CD4-positive, alpha-beta T cell treated with Interleukin-21 for 1 hour (primary cell): ENCODE measurements at regions not wholly inside any gene's neighbourhood (a gene's known extent, or its start where the extent isn't known, plus 50 kb on each side); places are given as distances from the start of the nearest gene placed in this dataset.

Experiments
- DNase-seq: peaks from one replicate; pipeline ENCODE4 v3.0.0-alpha.2; 2020

GRCh38 chr5:2282034-2282690 lies 399.4 kb upstream of the IRX4 start:
- no peak for DNase-seq

GRCh38 chr5:2281446-2281845 lies 398.7 kb upstream of the IRX4 start:
- no peak for DNase-seq

- no peak for DNase-seq
Observed at GRCh38 chr5:2280318-2280717, 397.6 kb upstream of the IRX4 start.

- no peak for DNase-seq
Observed at GRCh38 chr5:2278825-2279456, 396.2 kb upstream of the IRX4 start.

DNA sequence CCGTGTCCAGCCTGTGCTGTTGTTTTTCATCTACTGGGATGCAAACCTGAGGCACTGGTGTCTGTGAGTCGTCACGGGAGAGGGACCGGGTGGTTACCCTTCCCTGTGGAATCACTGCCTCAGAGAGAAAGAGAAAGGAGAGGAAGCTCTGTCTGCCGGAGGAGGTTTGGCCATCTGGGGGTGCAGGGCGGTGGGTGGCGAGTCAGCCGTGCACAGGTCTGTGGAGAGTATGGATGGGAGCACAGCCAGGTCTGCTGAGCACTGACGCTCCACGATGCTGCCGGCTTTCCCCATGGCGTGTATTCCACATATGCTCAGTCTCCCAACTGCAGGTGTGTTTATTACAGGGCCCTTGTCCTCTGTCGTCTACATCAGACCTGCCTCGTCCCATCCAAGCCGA lies 395.2 kb upstream of the IRX4 start:
- no peak for DNase-seq

- DNase-seq = no peak
Observed at GRCh38 chr5:2276101-2276500, 393.4 kb upstream of the IRX4 start.

DNA sequence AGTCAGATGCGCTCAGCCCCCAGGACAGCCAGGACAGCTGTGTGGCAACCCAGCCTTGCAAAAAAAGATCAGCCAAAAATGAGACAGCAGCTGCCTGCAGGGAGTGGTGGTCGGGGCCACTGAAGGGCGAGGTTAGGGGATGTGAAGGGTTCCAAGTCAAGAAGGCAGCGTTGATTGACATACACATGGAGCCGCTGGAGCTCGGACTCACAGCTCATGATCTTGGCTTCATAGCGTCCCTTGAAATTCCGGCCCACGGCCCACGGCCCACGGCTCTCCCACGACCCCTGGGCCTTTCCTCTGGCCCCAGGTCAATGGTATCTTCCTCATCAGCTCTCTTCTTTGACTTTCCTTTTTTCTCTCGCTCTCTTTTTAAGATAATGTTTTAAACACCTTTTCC lies 390.0 kb upstream of the IRX4 start:
- no peak for DNase-seq

DNA sequence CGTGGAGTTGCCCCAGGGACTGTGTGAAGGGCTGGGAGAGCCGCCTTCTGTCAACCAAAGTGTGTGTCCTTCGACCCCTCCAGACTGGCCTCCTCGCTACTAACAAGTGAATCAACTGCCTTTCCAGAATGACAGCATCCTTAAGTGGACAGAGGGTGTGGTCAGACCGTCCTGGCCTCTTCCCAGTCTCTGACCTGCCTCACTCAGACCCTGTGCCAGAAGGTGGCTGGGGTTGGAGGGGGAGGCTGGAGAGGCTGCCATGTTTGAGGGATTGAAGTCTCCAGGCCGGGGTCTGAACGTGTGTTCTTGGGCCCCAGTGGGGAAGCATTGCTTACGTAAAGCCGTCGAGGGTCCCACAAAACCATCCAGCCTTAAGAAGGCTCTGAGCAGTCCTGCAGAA lies 389.3 kb upstream of the IRX4 start:
- no peak for DNase-seq

- no peak for DNase-seq
Observed at GRCh38 chr5:2271316-2271715, 388.6 kb upstream of the IRX4 start.

GRCh38 chr5:2270467-2270866 lies 387.7 kb upstream of the IRX4 start:
- no peak for DNase-seq

- DNase-seq = no peak
Observed at GRCh38 chr5:2269656-2270055, 386.9 kb upstream of the IRX4 start.

DNA sequence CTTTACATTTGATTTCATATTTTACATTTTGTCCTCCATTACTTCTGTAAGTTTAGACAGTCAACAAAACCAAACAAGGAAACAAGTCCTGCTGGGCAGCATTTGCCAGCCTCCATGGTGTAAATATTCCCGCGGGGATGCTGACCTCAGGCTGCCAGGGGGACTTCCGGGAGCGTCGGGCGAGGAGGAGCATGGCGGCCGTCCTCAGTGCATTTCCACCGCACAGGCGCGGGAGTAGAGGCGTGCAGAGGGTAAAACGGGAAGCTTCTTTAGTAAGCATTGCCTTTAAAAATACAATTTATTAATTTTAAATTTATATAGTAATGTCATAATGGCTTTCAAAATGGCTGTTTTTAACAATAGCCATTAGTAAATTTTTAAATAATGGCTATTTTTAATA lies 385.3 kb upstream of the IRX4 start:
- DNase-seq = no peak

- DNase-seq = no peak
Observed at GRCh38 chr5:2266641-2267240, 384.0 kb upstream of the IRX4 start.

DNA sequence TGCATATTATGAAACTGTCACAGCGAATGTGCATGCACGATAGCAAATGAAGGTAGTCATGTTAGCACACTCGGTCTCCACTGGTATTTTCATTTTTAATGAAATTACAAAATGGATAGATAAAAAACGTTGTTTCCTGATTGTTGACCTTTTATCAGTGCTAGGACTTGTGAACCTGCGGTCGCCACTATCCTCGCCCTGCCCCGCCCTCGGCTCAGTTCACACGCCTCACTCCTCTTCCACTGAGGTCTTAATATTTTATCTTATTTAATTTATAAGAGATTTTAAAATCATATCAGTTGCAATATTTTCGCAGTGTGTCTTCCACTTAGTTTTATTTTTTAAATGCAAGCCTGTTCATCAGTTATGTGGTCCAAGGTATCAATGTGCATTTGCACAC lies 382.6 kb upstream of the IRX4 start:
- DNase-seq = no peak

DNA sequence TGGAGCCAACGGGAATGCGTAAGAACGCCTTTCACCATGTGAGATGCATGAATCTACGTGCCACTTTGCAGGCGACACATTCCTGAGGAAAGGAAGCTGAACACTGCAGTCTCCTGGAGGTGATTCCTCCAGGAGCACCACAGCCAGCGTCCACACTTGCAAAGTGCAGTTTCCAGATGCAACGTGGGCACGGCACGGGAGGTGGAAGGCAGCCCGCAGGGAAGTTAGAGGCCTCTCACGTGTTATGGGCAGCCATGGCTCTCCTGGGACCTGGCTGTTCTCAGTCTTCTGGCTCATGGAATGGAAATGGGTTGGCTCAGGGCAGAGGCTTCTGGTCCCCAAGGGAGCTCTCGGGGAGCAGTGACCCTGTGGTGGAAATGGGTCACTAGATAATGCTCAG lies 381.0 kb upstream of the IRX4 start:
- no peak for DNase-seq

DNA sequence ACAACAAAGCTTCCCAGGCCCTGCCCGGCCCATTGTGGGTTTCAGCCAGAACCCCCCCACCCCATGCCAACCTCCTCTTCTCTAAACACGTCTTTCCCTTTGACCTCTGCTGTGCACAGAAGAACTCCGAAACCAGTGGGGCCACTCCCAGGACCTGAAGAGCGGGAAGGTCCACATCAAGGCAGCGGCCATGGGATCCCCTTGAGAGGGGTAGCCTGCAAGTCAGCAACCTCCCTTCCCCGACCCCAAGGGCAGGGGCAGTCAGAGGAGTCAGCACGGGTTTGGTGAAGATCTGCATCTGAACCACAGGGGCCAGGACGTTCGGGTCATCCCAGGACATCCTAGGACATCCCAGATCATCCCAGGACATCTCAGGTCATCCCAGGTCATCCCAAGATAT lies 379.9 kb upstream of the IRX4 start:
- no peak for DNase-seq

- DNase-seq = no peak
Observed at GRCh38 chr5:2261004-2261703, 378.4 kb upstream of the IRX4 start.

DNA sequence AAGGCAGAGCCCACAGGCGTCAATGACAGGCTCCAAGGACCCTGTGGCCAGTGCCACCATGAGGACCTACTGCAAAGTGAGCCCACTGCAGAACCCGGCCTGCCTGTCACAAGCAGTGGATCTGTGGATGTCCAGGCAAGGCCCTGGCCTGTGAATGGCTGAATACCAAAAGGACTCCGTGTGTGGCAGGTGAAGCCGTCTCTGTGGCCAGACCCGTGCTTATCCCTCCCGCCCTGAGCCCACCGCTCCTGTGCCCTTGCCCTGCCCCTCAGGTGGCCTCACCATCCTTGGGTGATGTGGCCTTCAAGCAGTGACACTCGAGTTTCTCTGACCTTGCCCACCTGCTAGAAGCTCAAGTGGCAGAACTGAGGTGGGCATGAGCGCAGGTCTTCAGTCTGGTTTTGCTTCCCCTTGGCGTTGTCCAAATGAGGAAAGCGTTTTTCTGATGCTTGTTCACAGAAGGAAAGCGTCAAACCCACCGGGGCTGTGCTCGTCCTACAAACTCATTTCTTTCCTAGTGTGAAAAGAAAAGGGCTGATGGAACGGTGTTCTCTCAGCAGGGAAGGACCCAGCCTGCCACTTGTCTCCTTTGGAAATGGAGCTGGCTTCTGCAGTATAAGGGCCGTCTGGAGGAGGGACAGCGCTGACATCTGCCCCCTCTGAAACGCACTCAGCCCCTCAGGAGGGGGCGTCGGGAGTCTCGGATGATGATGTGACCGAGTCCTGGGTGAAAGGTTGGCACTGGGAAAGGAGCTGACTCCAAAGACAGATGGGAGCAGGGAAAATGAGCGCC lies 377.7 kb upstream of the IRX4 start:
- no peak for DNase-seq

DNA sequence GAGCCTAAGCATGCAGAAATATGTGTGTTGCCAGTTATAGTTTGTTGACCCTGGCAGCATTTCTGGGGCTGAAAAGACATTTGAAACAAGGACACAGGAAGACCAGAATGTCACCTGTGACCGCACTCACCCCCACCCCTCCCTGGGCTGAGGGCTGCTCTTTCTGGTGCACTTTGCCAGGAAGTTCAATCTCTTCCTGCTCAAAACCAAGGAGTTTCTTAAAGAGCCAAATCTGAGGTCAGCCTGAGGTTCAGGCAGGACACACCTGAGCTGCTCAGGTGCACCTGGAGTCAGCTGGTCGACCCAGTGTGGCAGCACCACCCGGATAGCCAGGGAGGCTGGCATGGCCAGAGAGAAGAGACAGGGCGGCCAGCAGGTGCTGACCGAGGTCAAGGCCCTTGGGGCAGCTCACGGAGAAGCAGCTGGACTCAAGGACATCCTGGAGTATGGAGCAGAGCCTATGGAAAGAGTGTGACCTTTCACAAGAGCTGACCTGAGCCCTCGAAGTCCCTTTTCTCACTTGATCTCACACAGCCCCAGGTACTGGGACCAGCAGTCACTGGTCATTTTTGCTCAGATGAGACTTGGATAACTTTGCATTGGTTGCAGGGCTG lies 376.9 kb upstream of the IRX4 start:
- DNase-seq = no peak

GRCh38 chr5:2258861-2259260 lies 376.1 kb upstream of the IRX4 start:
- DNase-seq = no peak

GRCh38 chr5:2257326-2258244 lies 374.9 kb upstream of the IRX4 start:
- DNase-seq = no peak
